HFFc6 (cell line): ENCODE measurements at regions not wholly inside any gene's neighbourhood (a gene's known extent, or its start where the extent isn't known, plus 50 kb on each side); places are given as distances from the start of the nearest gene placed in this dataset.

ENCODE experiments used
- DNase-seq: peaks from one replicate; pipeline ENCODE4 v3.0.0-alpha.2; 2018
- H3K27ac Mint-ChIP-seq: 2 replicates; pipeline ENCODE4 v1.8.0; 2020; ENCODE audit warnings: mild to moderate bottlenecking, mixed read lengths
- H3K27me3 Mint-ChIP-seq: 2 replicates; pipeline ENCODE4 v1.8.0; 2021; ENCODE audit warnings: mild to moderate bottlenecking, moderate library complexity, mixed read lengths; ENCODE audit not compliant: insufficient read depth
- H3K36me3 Mint-ChIP-seq: 2 replicates; pipeline ENCODE4 v1.8.0; 2021; ENCODE audit warnings: low read depth, mixed read lengths
- H3K4me1 Mint-ChIP-seq: 2 replicates; pipeline ENCODE4 v1.8.0; 2020; ENCODE audit warnings: low read depth, mixed read lengths
- H3K4me3 Mint-ChIP-seq: 2 replicates; pipeline ENCODE4 v1.8.0; 2020; ENCODE audit warnings: mild to moderate bottlenecking, moderate library complexity, mixed read lengths
- H3K9me3 Mint-ChIP-seq: 2 replicates; pipeline ENCODE4 v1.8.0; 2020; ENCODE audit warnings: mild to moderate bottlenecking, mixed read lengths
- TF ChIP-seq, protein P1 (sequence below): fragments of 200-600 bp; sonication (generic); IDR thresholded peaks from 2 replicates; pipeline ENCODE4 v1.5.0; 2021; ENCODE audit warnings: antibody characterized with exemption, mild to moderate bottlenecking

DNA sequence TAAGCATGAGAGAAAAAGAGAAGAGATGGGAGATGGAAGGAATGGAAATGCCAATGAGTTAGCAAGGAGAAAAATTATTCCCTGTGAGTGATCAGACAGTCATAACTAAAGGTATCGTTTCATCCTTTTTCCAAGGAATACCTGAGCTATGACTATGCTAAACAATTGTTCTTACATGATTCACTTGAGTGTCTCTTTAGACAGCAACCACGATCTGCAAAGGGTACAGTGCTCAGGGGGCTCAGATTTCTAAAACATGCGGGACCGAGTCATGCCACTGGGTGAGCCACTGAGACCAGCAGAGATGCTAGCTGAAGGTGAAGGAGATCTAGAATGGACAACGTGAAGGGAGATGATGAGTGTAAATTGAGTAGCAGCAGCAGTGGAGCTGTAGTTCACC lies 78.0 kb upstream of the CTTNBP2 start:
- Mint-ChIP-seq H3K4me1 (no peaks in the 10 kb centered on the region), H3K27ac (no peak overlapping the region), H3K4me3 (no peak overlapping the region), H3K36me3 (no peaks in the 10 kb centered on the region), H3K9me3 (peaks cover 34% of the 10 kb centered on the region), H3K27me3 (no peaks in the 10 kb centered on the region)
- DNase-seq = no peak
- TF ChIP-seq, protein P1, sequence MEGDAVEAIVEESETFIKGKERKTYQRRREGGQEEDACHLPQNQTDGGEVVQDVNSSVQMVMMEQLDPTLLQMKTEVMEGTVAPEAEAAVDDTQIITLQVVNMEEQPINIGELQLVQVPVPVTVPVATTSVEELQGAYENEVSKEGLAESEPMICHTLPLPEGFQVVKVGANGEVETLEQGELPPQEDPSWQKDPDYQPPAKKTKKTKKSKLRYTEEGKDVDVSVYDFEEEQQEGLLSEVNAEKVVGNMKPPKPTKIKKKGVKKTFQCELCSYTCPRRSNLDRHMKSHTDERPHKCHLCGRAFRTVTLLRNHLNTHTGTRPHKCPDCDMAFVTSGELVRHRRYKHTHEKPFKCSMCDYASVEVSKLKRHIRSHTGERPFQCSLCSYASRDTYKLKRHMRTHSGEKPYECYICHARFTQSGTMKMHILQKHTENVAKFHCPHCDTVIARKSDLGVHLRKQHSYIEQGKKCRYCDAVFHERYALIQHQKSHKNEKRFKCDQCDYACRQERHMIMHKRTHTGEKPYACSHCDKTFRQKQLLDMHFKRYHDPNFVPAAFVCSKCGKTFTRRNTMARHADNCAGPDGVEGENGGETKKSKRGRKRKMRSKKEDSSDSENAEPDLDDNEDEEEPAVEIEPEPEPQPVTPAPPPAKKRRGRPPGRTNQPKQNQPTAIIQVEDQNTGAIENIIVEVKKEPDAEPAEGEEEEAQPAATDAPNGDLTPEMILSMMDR = no peak

DNA sequence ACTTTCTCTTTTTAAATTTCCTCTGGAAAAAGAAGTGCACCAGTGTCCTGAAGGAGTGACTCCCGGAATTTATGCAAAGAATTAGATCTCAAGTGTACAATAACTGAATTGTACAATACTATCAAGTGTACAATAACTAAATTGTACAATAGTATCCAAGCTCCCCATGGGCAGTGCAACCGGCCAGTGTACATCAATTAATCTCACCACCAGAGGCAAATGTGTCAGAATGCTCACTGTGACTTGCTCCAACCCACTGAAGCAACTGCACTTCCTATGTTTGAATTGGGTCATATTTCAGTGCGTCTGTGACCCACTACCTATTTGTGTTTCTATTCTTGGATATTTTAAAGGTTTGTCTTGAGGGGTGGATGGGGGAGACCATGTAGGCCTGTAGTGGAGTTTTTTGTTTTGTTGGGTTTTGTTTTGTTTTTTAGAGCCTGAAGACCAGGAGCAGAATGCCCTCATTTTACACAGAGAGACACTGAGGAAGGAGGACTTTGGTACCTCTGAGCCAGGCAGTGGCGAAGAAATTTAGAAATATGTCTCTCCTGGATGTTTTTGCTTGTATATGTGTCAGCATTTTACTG lies 78.5 kb upstream of the CTTNBP2 start:
- Mint-ChIP-seq H3K4me1 (no peaks in the 10 kb centered on the region), H3K36me3 (no peaks in the 10 kb centered on the region), H3K27ac (no peak overlapping the region), H3K27me3 (no peaks in the 10 kb centered on the region), H3K9me3 (peaks cover 39% of the 10 kb centered on the region), H3K4me3 (no peak overlapping the region)
- TF ChIP-seq, protein P1 = no peak
- no peak for DNase-seq

DNA sequence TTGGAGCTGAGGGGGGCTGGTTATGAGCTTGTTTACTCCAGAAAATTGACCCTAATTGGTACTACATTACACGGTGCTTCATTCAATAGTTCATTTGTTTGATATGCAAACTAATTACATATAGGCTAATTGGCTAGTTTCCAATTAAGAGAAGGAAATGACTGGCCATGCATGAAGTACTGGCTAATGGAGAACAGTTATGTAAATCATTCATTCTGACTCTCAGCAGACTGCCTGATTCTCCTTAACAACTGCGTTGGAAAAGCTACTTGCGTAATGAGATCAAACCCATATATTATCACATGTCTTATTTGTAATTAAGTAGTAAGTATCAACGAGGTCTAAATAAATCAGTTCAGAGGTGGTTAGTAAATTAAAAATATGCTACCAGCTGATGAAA lies 81.8 kb upstream of the CTTNBP2 start:
- DNase-seq = no peak
- no peaks in the 10 kb centered on the region for H3K27me3 Mint-ChIP-seq
- H3K36me3 Mint-ChIP-seq = no peaks in the 10 kb centered on the region
- H3K9me3 Mint-ChIP-seq = peaks cover 38% of the 10 kb centered on the region
- H3K27ac Mint-ChIP-seq = no peak overlapping the region
- no peaks in the 10 kb centered on the region for H3K4me1 Mint-ChIP-seq
- TF ChIP-seq, protein P1 = no peak
- no peak overlapping the region for H3K4me3 Mint-ChIP-seq

DNA sequence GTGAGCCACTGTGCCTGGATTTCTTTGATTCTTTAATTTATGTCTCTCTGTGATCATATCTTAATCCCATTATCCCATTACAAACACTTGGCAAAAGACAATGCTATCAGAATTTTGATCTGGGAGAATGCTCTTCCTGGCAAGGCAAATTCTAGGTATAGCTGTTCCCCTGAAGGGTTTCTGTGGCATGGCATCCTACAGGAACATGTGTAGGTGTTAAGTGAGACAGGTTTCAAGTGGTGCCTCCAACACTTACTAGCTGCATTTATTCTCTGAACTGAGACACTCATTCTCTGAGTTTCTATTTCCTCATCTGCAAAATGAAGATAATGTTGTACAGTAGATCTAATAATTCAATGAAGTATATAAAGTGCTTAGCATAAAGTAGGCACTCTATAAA lies 87.1 kb upstream of the CTTNBP2 start:
- H3K27me3 Mint-ChIP-seq = no peaks in the 10 kb centered on the region
- H3K9me3 Mint-ChIP-seq = peaks cover 30% of the 10 kb centered on the region
- H3K27ac Mint-ChIP-seq = no peak overlapping the region
- TF ChIP-seq, protein P1 = no peak
- no peaks in the 10 kb centered on the region for H3K36me3 Mint-ChIP-seq
- H3K4me1 Mint-ChIP-seq = no peaks in the 10 kb centered on the region
- DNase-seq = no peak
- no peak overlapping the region for H3K4me3 Mint-ChIP-seq

DNA sequence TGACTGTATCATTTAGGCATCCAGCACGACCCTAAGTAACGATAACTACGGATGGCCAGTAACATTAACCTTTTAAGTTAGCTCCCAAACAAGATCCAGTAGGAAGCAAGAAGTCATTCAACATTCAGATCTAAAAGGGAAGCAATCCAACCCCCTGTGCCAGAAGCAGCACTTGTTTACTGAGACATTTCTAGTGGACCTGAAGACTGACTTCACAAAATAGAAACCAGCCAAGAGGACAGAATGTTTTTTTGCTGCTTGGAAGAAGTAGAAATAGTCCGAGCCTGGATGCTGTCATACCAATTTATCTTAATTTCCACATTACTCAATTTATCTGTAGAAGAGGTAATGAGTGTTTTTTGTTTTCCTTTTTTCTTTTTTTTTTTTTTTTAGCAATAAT lies 88.0 kb upstream of the CTTNBP2 start:
- H3K9me3 Mint-ChIP-seq = peaks cover 28% of the 10 kb centered on the region
- no peak overlapping the region for H3K27ac Mint-ChIP-seq
- no peak for DNase-seq
- TF ChIP-seq, protein P1 = no peak
- no peaks in the 10 kb centered on the region for H3K36me3 Mint-ChIP-seq
- H3K4me1 Mint-ChIP-seq = no peaks in the 10 kb centered on the region
- H3K27me3 Mint-ChIP-seq = no peaks in the 10 kb centered on the region
- H3K4me3 Mint-ChIP-seq = no peak overlapping the region
